Kidney epithelial cell (primary cell): ENCODE measurements at regions not wholly inside any gene's neighbourhood (a gene's known extent, or its start where the extent isn't known, plus 50 kb on each side); places are given as distances from the start of the nearest gene placed in this dataset.
"Not testable (repeated sequence)": the region's sequence is repeated elsewhere in the genome, so short reads cannot be mapped to it uniquely, and the experiment has no call there.

Experiments
- DNase-seq: peaks from one replicate; pipeline ENCODE4 v3.0.0-alpha.2; 2010; ENCODE audit warnings: low read depth
- H3K27me3 ChIP-seq: 2 replicates; pipeline ENCODE4 v1.6.0; 2011; ENCODE audit warnings: low read length; ENCODE audit not compliant: control insufficient read depth, insufficient read depth
- H3K36me3 ChIP-seq: 2 replicates; pipeline ENCODE4 v1.5.1; 2011; ENCODE audit warnings: low read length; ENCODE audit not compliant: control insufficient read depth, insufficient read depth
- H3K4me3 ChIP-seq: 2 replicates; pipeline ENCODE4 v1.5.1; 2011; ENCODE audit warnings: low read depth, mild to moderate bottlenecking, control low read depth, low read length
- CTCF ChIP-seq: IDR thresholded peaks from 2 replicates; pipeline ENCODE4 v1.5.1; 2011; ENCODE audit warnings: mild to moderate bottlenecking, moderate library complexity, low read length, control low read depth, inconsistent platforms; ENCODE audit not compliant: insufficient read depth, poor library complexity, severe bottlenecking

DNA sequence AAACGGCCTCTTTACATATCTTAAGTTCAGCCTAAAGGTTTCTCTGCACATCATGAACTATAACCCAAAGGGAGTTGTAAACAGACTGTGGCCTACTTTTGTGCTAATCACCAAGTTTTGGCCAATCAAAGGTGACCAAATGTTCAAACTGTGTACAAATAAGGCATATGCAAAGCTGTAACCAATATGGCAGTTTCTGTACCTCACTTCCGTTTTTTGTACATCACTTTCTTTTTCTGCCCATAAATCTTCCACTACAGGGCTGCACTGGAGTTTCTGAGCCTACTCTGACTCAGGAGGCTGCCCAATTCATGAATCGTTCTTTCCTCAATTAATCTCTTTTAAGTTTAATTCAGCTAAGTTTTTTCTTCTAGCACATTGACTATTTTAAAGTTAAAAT, 318.7 kb downstream of the SLC7A11 start:
- H3K4me3 ChIP-seq: no peak overlapping the region
- TF ChIP-seq CTCF: no peak
- no peaks in the 10 kb centered on the region for H3K27me3 ChIP-seq
- DNase-seq: no peak
- H3K36me3 ChIP-seq: no peaks in the 10 kb centered on the region

DNA sequence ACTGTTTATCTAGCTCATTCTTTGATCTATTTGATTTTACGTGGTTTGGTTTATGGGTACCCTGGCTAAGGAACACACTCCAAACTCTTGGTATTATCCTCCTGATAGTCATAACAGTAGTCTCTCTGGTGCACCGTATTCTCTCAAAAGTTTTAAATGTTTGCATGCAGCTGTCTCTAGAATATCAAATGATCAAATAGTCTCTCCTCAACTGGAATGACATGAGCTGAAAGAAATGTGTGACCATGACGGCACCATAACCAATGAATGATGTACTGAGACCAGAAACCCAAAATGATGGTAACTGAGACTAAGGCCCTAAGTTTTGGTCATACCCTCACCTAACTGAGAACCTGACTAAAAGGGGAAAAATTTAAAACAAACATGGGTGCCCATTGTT, 319.4 kb downstream of the SLC7A11 start:
- TF ChIP-seq CTCF: no peak
- no peaks in the 10 kb centered on the region for H3K27me3 ChIP-seq
- H3K36me3 ChIP-seq: no peaks in the 10 kb centered on the region
- no peak overlapping the region for H3K4me3 ChIP-seq
- DNase-seq: no peak

- Histone ChIP-seq H3K36me3 (no peaks in the 10 kb centered on the region), H3K4me3 (no peak overlapping the region), H3K27me3 (no peaks in the 10 kb centered on the region)
- no peak for DNase-seq
- TF ChIP-seq CTCF: no peak
Measured at GRCh38 chr4:137909529-137910309, 332.4 kb downstream of the SLC7A11 start.

- Histone ChIP-seq H3K27me3 (no peaks in the 10 kb centered on the region), H3K4me3 (no peak overlapping the region), H3K36me3 (no peaks in the 10 kb centered on the region)
- TF ChIP-seq CTCF: no peak
- DNase-seq: no peak
Measured at GRCh38 chr4:137905930-137906329, 336.2 kb downstream of the SLC7A11 start.

DNA sequence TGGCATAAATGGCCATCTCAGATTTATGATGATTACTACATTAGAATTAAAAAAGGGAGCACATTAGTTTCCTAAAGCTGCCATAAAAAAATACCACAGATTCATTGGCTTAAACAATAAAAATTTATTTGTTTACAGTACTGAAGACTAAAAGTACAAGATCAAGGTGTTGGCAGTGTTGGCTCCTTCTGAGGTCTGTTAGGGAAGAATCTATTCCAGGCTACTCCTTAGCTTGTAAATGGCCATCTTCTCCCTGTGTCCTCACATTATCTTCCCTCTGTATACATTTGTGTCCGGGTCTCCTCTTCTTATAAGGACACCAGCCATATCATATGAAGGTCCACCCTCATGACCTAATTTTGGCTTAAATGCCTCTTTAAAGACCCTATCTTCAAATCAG, 341.0 kb downstream of the SLC7A11 start:
- TF ChIP-seq CTCF: no peak
- H3K36me3 ChIP-seq: no peaks in the 10 kb centered on the region
- H3K4me3 ChIP-seq: no peak overlapping the region
- no peaks in the 10 kb centered on the region for H3K27me3 ChIP-seq
- no peak for DNase-seq

DNA sequence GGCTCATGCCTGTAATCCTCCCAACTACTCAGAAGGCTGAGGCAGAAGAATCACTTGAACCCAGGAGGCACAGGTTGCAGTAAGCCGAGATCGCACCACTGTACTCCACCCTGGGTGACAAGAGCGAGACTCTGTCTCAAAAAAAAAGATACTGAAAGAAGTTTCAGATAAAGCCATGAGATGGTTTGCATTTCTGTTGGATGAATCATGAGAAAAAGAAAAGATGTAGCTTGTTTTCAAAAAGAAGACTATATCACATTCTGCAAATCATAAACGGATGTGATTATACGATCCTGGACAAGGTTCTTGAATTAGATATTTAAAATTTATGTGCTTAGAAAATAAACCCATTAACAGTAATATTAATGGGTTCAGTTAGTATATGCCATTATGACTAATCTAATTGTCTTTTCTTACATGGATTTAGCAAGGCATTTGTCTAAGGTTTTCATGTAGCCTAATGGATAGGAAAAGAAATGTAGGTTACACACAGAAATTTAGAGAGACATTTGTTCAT, 345.9 kb downstream of the SLC7A11 start:
- no peak for DNase-seq
- TF ChIP-seq CTCF: no peak
- Histone ChIP-seq H3K27me3 (no peaks in the 10 kb centered on the region), H3K36me3 (no peaks in the 10 kb centered on the region), H3K4me3 (no peak overlapping the region)

- not testable (repeated sequence) for DNase-seq, H3K4me3 ChIP-seq, H3K27me3 ChIP-seq, H3K36me3 ChIP-seq
Measured at GRCh38 chr4:137895515-137895914, 346.6 kb downstream of the SLC7A11 start.
